H9 (cell line): ENCODE measurements at regions not wholly inside any gene's neighbourhood (a gene's known extent, or its start where the extent isn't known, plus 50 kb on each side); places are given as distances from the start of the nearest gene placed in this dataset.
A peak's percentile ranks its signal among the peaks of the same experiment; 100 is the strongest.

ENCODE experiments used
- DNase-seq: peaks from one replicate; pipeline ENCODE4 v3.0.0-alpha.2; 2017
- H2AFZ ChIP-seq: one replicate; pipeline ENCODE4 v1.6.1; 2013; ENCODE audit warnings: mild to moderate bottlenecking, low read length, control low read depth, moderate library complexity
- H2AK5ac ChIP-seq: 2 replicates; pipeline ENCODE4 v1.6.1; 2013; ENCODE audit warnings: low read length, control low read depth, mixed read lengths; ENCODE audit not compliant: insufficient read length
- H2BK120ac ChIP-seq: one replicate; pipeline ENCODE4 v1.6.1; 2013; ENCODE audit warnings: low read depth, mild to moderate bottlenecking, low read length, control low read depth, inconsistent platforms; ENCODE audit not compliant: poor library complexity, severe bottlenecking
- H2BK12ac ChIP-seq: 2 replicates; pipeline ENCODE4 v1.6.1; 2013; ENCODE audit warnings: low read length, control low read depth, mixed read lengths, low read depth; ENCODE audit not compliant: insufficient read length
- H2BK15ac ChIP-seq: 2 replicates; pipeline ENCODE4 v1.6.1; 2013; ENCODE audit warnings: low read depth, low read length, control low read depth
- H2BK20ac ChIP-seq: one replicate; pipeline ENCODE4 v1.6.1; 2013; ENCODE audit warnings: low read depth, mild to moderate bottlenecking, low read length, control low read depth, inconsistent platforms; ENCODE audit not compliant: poor library complexity, severe bottlenecking
- H2BK5ac ChIP-seq: 2 replicates; pipeline ENCODE4 v1.6.1; 2013; ENCODE audit warnings: low read length, control low read depth, mixed read lengths; ENCODE audit not compliant: insufficient read length
- H3K14ac ChIP-seq: 2 replicates; pipeline ENCODE4 v1.6.1; 2013; ENCODE audit warnings: low read length, control low read depth; ENCODE audit not compliant: insufficient read depth
- H3K18ac ChIP-seq: 2 replicates; pipeline ENCODE4 v1.6.1; 2013; ENCODE audit warnings: low read depth, mild to moderate bottlenecking, mixed read lengths, low read length, control low read depth; ENCODE audit not compliant: insufficient read length
- H3K23ac ChIP-seq: 2 replicates; pipeline ENCODE4 v1.6.1; 2013; ENCODE audit warnings: low read length, control low read depth, mixed read lengths, low read depth; ENCODE audit not compliant: insufficient read length
- H3K23me2 ChIP-seq: 2 replicates; pipeline ENCODE4 v1.6.1; 2013; ENCODE audit warnings: low read depth, mild to moderate bottlenecking, mixed read lengths, low read length, control low read depth; ENCODE audit not compliant: insufficient read length, poor library complexity, severe bottlenecking
- H3K27ac ChIP-seq: 2 replicates; pipeline ENCODE4 v1.5.1; 2013; ENCODE audit warnings: low read length, control low read depth, mixed read lengths, low read depth; ENCODE audit not compliant: insufficient read length
- H3K27me3 ChIP-seq: 2 replicates; pipeline ENCODE4 v1.6.1; 2013; ENCODE audit warnings: low read length, control low read depth, inconsistent platforms; ENCODE audit not compliant: insufficient read depth
- H3K4ac ChIP-seq: 2 replicates; pipeline ENCODE4 v1.6.1; 2013; ENCODE audit warnings: low read depth, mild to moderate bottlenecking, control low read depth, inconsistent platforms, low read length, moderate library complexity
- H3K4me1 ChIP-seq: 2 replicates; pipeline ENCODE4 v1.6.1; 2013; ENCODE audit warnings: low read length, control low read depth, inconsistent platforms; ENCODE audit not compliant: insufficient read depth
- H3K4me2 ChIP-seq: 2 replicates; pipeline ENCODE4 v1.6.1; 2013; ENCODE audit warnings: low read length, control low read depth, mixed read lengths; ENCODE audit not compliant: insufficient read length, insufficient read depth
- H3K56ac ChIP-seq: 2 replicates; pipeline ENCODE4 v1.6.1; 2013; ENCODE audit warnings: low read depth, mild to moderate bottlenecking, mixed read lengths, low read length, control low read depth; ENCODE audit not compliant: insufficient read length
- H3K79me1 ChIP-seq: 2 replicates; pipeline ENCODE4 v1.6.1; 2013; ENCODE audit warnings: low read depth, mild to moderate bottlenecking, moderate library complexity, low read length, control low read depth, inconsistent platforms; ENCODE audit not compliant: insufficient read depth, poor library complexity, severe bottlenecking
- H3K79me2 ChIP-seq: 2 replicates; pipeline ENCODE4 v1.6.1; 2013; ENCODE audit warnings: low read length, control low read depth, inconsistent platforms; ENCODE audit not compliant: insufficient read depth
- H3K9ac ChIP-seq: 2 replicates; pipeline ENCODE4 v1.6.1; 2013; ENCODE audit warnings: low read length, control low read depth, mixed read lengths; ENCODE audit not compliant: insufficient read length; ENCODE audit errors: extremely low read depth
- H3K9me3 ChIP-seq: one replicate; pipeline ENCODE4 v1.6.1; 2013; ENCODE audit warnings: low read depth, low read length, inconsistent platforms; ENCODE audit not compliant: control insufficient read depth
- H3T11ph ChIP-seq: one replicate; pipeline ENCODE4 v1.6.1; 2013; ENCODE audit warnings: mild to moderate bottlenecking, low read length, control low read depth, inconsistent platforms
- H4K20me1 ChIP-seq: one replicate; pipeline ENCODE4 v1.6.1; 2013; ENCODE audit not compliant: control insufficient read depth, insufficient read length, insufficient read depth
- H4K5ac ChIP-seq: 2 replicates; pipeline ENCODE4 v1.6.1; 2013; ENCODE audit warnings: low read depth, mild to moderate bottlenecking, mixed read lengths, low read length, control low read depth; ENCODE audit not compliant: insufficient read length
- H4K8ac ChIP-seq: replicated peaks from 2 replicates; pipeline ENCODE4 v1.6.1; 2013; ENCODE audit warnings: low read length, control low read depth, mixed read lengths, low read depth; ENCODE audit not compliant: insufficient read length
- H4K91ac ChIP-seq: 2 replicates; pipeline ENCODE4 v1.6.1; 2013; ENCODE audit warnings: low read depth, mild to moderate bottlenecking, moderate library complexity, mixed read lengths, low read length, control low read depth; ENCODE audit not compliant: insufficient read length
- H3K27ac Mint-ChIP-seq, 3 experiments: 2 replicates in 2 of 3; 3 replicates in 1 of 3; pipeline ENCODE4 v1.8.0; 2020 to 2021; ENCODE audit warnings: mixed read lengths in 3 of 3, mild to moderate bottlenecking in 1 of 3, moderate library complexity in 1 of 3
- H3K27me3 Mint-ChIP-seq: 2 replicates; pipeline ENCODE4 v1.8.0; 2021; ENCODE audit warnings: low read depth, mild to moderate bottlenecking, moderate library complexity, mixed read lengths
- H3K36me3 Mint-ChIP-seq, 3 experiments: 2 replicates in 2 of 3; 3 replicates in 1 of 3; pipeline ENCODE4 v1.8.0; 2020 to 2021; ENCODE audit warnings: low read depth in 3 of 3, mixed read lengths in 3 of 3; ENCODE audit not compliant: insufficient read depth in 1 of 3
- H3K4me1 Mint-ChIP-seq, 2 experiments: 2 replicates each; pipeline ENCODE4 v1.8.0; 2020; ENCODE audit warnings: mixed read lengths in 2 of 2
- H3K4me3 Mint-ChIP-seq, 2 experiments: 2 replicates in 1 of 2; 3 replicates in 1 of 2; pipeline ENCODE4 v1.8.0; 2020 to 2021; ENCODE audit warnings: mild to moderate bottlenecking in 2 of 2, mixed read lengths in 2 of 2, moderate library complexity in 1 of 2
- H3K9me3 Mint-ChIP-seq, 2 experiments: 2 replicates in 1 of 2; 3 replicates in 1 of 2; pipeline ENCODE4 v1.8.0; 2020; ENCODE audit warnings: mild to moderate bottlenecking in 2 of 2, mixed read lengths in 2 of 2, moderate library complexity in 1 of 2
- CTCF ChIP-seq: fragments of 200-600 bp; sonication (generic); conservative IDR thresholded peaks from 3 replicates; pipeline ENCODE4 v1.8.0; 2021; ENCODE audit warnings: antibody characterized with exemption, mild to moderate bottlenecking
- WGBS: extraction: QIAGEN DNeasy Blood & Tissue Kit; methylation state at CpG from one replicate; pipeline ENCODE4 v1.1.7; 2013; ENCODE audit warnings: missing lambda C conversion rate, low lambda C conversion rate, mixed read lengths; ENCODE audit not compliant: insufficient read length; ENCODE audit errors: extremely low coverage; 5-methylcytosine and 5-hydroxymethylcytosine counted together

GRCh38 chr16:79509211-79509631 lies 91.3 kb downstream of the MAF start:
- 0 out of 2 replicates have a peak overlapping the region, but pooled peaks have one; percentile 33 for H3K14ac ChIP-seq
- WGBS, result no CpG with 5 or more reads among the region's 9 CpGs

More at GRCh38 chr16:79509211-79509631, 91.3 kb downstream of the MAF start:
- H4K91ac ChIP-seq, result no peak overlapping the region
- no peak overlapping the region for H2BK12ac ChIP-seq
- 0 out of 7 replicates have a peak overlapping the region, but pooled peaks of 1 of the 3 experiments have one; percentile 22 for H3K27ac Mint-ChIP-seq
- H2BK15ac ChIP-seq, result no peak overlapping the region
- H2AFZ ChIP-seq, result no peak overlapping the region
- H3K56ac ChIP-seq, result no peak overlapping the region
- no peaks in the 10 kb centered on the region for H3K79me1 ChIP-seq
- TF ChIP-seq CTCF, result no peak
- no peaks in the 10 kb centered on the region for H3K23me2 ChIP-seq
- H3K9me3 Mint-ChIP-seq, result no peaks in the 10 kb centered on the region
- no peak overlapping the region for H3K18ac ChIP-seq
- no peak overlapping the region for H3K23ac ChIP-seq
- H3K27me3 Mint-ChIP-seq, result peaks cover 2% of the 10 kb centered on the region; the same call in 1 of the 2 replicates
- no peak overlapping the region for H3K9ac ChIP-seq
- H3T11ph ChIP-seq, result no peak overlapping the region
- H3K4ac ChIP-seq, result no peak overlapping the region
- no peak overlapping the region for H3K27ac ChIP-seq
- no peaks in the 10 kb centered on the region for H3K9me3 ChIP-seq
- no peak overlapping the region for H2AK5ac ChIP-seq
- no peak overlapping the region for H3K4me2 ChIP-seq
- H2BK5ac ChIP-seq, result no peak overlapping the region
- no peak overlapping the region for H3K4me3 Mint-ChIP-seq
- H3K27me3 ChIP-seq, result no peaks in the 10 kb centered on the region
- H4K8ac ChIP-seq, result no peak overlapping the region
- no peaks in the 10 kb centered on the region for H4K20me1 ChIP-seq
- peaks cover 9 to 11% of the 10 kb centered on the region in 2 experiments for H3K4me1 Mint-ChIP-seq
- no peak overlapping the region for H4K5ac ChIP-seq
- no peaks in the 10 kb centered on the region for H3K36me3 Mint-ChIP-seq
- no peaks in the 10 kb centered on the region for H3K4me1 ChIP-seq
- no peak overlapping the region for H2BK20ac ChIP-seq
- no peak for DNase-seq
- H3K79me2 ChIP-seq, result no peaks in the 10 kb centered on the region
- no peak overlapping the region for H2BK120ac ChIP-seq
